HL-60 (cell line): ENCODE measurements at regions not wholly inside any gene's neighbourhood (a gene's known extent, or its start where the extent isn't known, plus 50 kb on each side); places are given as distances from the start of the nearest gene placed in this dataset.

ENCODE experiments used
- DNase-seq, 2 experiments: peaks; one replicate each; pipeline ENCODE4 v3.0.0-alpha.2; 2010 to 2020; ENCODE audit warnings: low read depth in 1 of 2, low spot score in 1 of 2
- H3K27ac ChIP-seq: fragments of 250-450 bp; sonication (Bioruptor Pico); replicated peaks from 2 replicates; pipeline ENCODE4 v1.5.1; 2020; ENCODE audit warnings: mild to moderate bottlenecking, moderate library complexity
- H3K27me3 ChIP-seq: fragments of 250-450 bp; sonication (Bioruptor Pico); 2 replicates; pipeline ENCODE4 v1.5.1; 2021; ENCODE audit warnings: mild to moderate bottlenecking, moderate library complexity; ENCODE audit not compliant: insufficient read depth, poor library complexity, severe bottlenecking
- H3K4me3 ChIP-seq: replicated peaks from 2 replicates; pipeline ENCODE4 v1.5.1; 2011; ENCODE audit warnings: mild to moderate bottlenecking, control low read depth, low read length; ENCODE audit not compliant: insufficient read depth
- GABPA ChIP-seq: IDR thresholded peaks from 2 replicates; pipeline ENCODE4 v1.6.1; 2012; ENCODE audit warnings: low read depth
- POLR2AphosphoS5 ChIP-seq: IDR thresholded peaks from 2 replicates; pipeline ENCODE4 v1.6.1; 2012; ENCODE audit warnings: low read depth
- SPI1 ChIP-seq: IDR thresholded peaks from 2 replicates; pipeline ENCODE4 v1.6.1; 2012; ENCODE audit warnings: low read depth, mild to moderate bottlenecking, borderline replicate concordance
- TF ChIP-seq, protein P1 (sequence below): IDR thresholded peaks from 2 replicates; pipeline ENCODE4 v1.6.1; 2012; ENCODE audit warnings: low read depth; ENCODE audit not compliant: insufficient replicate concordance
- TF ChIP-seq, protein P2 (sequence below): IDR thresholded peaks from one replicate; pipeline ENCODE4 v1.5.1; 2011; ENCODE audit warnings: low read length, control low read depth, inconsistent platforms; ENCODE audit not compliant: insufficient read depth

DNA sequence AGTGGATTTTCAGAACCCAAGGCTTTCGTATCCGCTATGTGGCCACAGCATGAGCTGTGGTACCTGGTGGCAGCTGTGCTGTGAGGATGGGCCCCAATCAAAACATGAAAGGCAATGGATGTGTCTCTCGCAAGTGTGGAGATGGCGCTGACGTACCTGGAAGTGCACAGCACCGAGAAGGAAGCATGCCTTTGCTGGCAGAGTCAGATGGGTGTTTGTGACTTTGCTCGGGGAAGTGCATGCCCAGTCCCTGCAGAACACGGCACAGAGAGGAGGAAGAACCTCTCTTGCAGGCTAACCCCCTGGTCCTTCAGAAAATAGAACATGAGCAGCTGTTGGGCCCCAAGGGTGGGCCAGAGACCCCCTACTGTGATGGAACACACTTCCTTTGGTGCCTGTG lies 654.1 kb upstream of the ZWINT start:
- Histone ChIP-seq H3K27me3 (no peaks in the 10 kb centered on the region), H3K4me3 (no peak overlapping the region), H3K27ac (no peak overlapping the region)
- DNase-seq: no peak
- TF ChIP-seq POLR2AphosphoS5 (no peak), GABPA (no peak), SPI1 (no peak)
- TF ChIP-seq, protein P1, sequence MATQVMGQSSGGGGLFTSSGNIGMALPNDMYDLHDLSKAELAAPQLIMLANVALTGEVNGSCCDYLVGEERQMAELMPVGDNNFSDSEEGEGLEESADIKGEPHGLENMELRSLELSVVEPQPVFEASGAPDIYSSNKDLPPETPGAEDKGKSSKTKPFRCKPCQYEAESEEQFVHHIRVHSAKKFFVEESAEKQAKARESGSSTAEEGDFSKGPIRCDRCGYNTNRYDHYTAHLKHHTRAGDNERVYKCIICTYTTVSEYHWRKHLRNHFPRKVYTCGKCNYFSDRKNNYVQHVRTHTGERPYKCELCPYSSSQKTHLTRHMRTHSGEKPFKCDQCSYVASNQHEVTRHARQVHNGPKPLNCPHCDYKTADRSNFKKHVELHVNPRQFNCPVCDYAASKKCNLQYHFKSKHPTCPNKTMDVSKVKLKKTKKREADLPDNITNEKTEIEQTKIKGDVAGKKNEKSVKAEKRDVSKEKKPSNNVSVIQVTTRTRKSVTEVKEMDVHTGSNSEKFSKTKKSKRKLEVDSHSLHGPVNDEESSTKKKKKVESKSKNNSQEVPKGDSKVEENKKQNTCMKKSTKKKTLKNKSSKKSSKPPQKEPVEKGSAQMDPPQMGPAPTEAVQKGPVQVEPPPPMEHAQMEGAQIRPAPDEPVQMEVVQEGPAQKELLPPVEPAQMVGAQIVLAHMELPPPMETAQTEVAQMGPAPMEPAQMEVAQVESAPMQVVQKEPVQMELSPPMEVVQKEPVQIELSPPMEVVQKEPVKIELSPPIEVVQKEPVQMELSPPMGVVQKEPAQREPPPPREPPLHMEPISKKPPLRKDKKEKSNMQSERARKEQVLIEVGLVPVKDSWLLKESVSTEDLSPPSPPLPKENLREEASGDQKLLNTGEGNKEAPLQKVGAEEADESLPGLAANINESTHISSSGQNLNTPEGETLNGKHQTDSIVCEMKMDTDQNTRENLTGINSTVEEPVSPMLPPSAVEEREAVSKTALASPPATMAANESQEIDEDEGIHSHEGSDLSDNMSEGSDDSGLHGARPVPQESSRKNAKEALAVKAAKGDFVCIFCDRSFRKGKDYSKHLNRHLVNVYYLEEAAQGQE: no peak
- TF ChIP-seq, protein P2, sequence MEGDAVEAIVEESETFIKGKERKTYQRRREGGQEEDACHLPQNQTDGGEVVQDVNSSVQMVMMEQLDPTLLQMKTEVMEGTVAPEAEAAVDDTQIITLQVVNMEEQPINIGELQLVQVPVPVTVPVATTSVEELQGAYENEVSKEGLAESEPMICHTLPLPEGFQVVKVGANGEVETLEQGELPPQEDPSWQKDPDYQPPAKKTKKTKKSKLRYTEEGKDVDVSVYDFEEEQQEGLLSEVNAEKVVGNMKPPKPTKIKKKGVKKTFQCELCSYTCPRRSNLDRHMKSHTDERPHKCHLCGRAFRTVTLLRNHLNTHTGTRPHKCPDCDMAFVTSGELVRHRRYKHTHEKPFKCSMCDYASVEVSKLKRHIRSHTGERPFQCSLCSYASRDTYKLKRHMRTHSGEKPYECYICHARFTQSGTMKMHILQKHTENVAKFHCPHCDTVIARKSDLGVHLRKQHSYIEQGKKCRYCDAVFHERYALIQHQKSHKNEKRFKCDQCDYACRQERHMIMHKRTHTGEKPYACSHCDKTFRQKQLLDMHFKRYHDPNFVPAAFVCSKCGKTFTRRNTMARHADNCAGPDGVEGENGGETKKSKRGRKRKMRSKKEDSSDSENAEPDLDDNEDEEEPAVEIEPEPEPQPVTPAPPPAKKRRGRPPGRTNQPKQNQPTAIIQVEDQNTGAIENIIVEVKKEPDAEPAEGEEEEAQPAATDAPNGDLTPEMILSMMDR: no peak

DNA sequence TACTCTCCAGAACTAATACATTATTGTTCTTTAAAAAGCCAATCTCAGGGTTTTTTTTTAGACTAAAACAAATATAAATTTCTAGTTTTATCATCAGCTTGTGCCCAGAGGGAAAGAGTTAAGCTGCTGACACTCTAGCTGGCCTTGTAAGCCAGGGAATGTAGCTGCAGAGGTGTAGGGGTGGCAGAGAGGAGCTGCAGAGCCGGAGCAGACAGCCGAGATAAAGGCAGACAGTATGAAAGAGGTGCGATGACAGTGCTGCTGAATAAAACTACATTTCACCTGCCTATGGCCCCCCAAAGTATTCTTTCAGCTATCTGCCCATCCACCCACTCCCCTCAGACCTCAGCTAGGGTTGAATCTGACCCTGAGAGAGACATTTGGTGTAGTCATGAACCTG lies 653.7 kb upstream of the ZWINT start:
- H3K4me3 ChIP-seq: no peak overlapping the region
- TF ChIP-seq, protein P1: no peak
- TF ChIP-seq, protein P2: no peak
- TF ChIP-seq GABPA (no peak), POLR2AphosphoS5 (no peak), SPI1 (no peak)
- H3K27me3 ChIP-seq: no peaks in the 10 kb centered on the region
- no peak overlapping the region for H3K27ac ChIP-seq
- DNase-seq: no peak

DNA sequence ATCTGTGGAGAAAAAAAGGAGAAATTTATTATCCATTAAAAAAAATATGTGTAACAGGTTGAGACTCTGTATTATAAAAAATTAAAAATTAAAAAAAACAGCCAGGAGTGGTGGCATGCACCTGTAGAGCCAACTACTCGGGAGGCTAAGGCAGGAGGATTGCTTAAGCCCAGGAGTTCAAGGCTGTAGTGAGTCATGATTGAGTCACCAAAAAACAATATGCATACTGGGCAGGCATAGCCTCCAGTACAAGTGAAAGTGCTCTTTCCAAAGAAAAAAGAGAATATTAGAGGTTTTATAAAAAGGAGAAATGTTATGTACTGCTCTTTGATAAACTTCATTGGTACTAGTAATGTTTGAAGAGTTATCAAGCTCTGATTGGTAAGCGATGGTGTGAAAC lies 647.1 kb upstream of the ZWINT start:
- no peak overlapping the region for H3K27ac ChIP-seq
- no peaks in the 10 kb centered on the region for H3K27me3 ChIP-seq
- no peak overlapping the region for H3K4me3 ChIP-seq
- TF ChIP-seq, protein P2: no peak
- TF ChIP-seq GABPA: no peak
- no peak for TF ChIP-seq POLR2AphosphoS5
- no peak for TF ChIP-seq SPI1
- TF ChIP-seq, protein P1: no peak
- DNase-seq: no peak
